SK-N-SH treated with all-trans-retinoic acid at 6 μM for 48 hours (cell line): ENCODE measurements at regions not wholly inside any gene's neighbourhood (a gene's known extent, or its start where the extent isn't known, plus 50 kb on each side); places are given as distances from the start of the nearest gene placed in this dataset.

Source experiments
- BACH2 ChIP-seq: fragments of 250-450 bp; sonication (Bioruptor Pico); IDR thresholded peaks from 2 replicates; pipeline ENCODE4 v1.9.0; 2021; ENCODE audit warnings: mild to moderate bottlenecking, borderline replicate concordance
- CREB5 ChIP-seq: fragments of 250-450 bp; sonication (Bioruptor Pico); IDR thresholded peaks from 2 replicates; pipeline ENCODE4 v1.5.1; 2020; ENCODE audit warnings: low read depth, mild to moderate bottlenecking, moderate library complexity
- PPARA ChIP-seq: fragments of 250-450 bp; sonication (Bioruptor Pico); IDR thresholded peaks from 2 replicates; pipeline ENCODE4 v1.5.0; 2020; ENCODE audit warnings: mild to moderate bottlenecking, borderline replicate concordance
- SNAI2 ChIP-seq: fragments of 250-450 bp; sonication (Bioruptor Pico); IDR thresholded peaks from 2 replicates; pipeline ENCODE4 v1.5.0; 2020; ENCODE audit warnings: mild to moderate bottlenecking, moderate library complexity
- TSHZ2 ChIP-seq: fragments of 250-450 bp; sonication (Bioruptor Pico); IDR thresholded peaks from 2 replicates; pipeline ENCODE4 v1.5.0; 2020; ENCODE audit warnings: mild to moderate bottlenecking, moderate library complexity
- ZFP3 ChIP-seq: fragments of 250-450 bp; sonication (Bioruptor Pico); IDR thresholded peaks from 2 replicates; pipeline ENCODE4 v1.5.0; 2020; ENCODE audit warnings: mild to moderate bottlenecking, moderate library complexity
- ZFP30 ChIP-seq: fragments of 450-650 bp; formaldehyde crosslinking; IDR thresholded peaks from 2 replicates; pipeline ENCODE4 v1.5.0; 2022; ENCODE audit warnings: mild to moderate bottlenecking, moderate library complexity

- TF ChIP-seq CREB5 (CRISPR knock-in tag) (no peak), ZFP3 (no peak), BACH2 (CRISPR knock-in tag) (no peak), TSHZ2 (CRISPR knock-in tag) (no peak), PPARA (no peak), SNAI2 (CRISPR knock-in tag) (no peak), ZFP30 (CRISPR knock-in tag) (no peak)
Observed at GRCh38 chr13:78402708-78403400, 200.5 kb downstream of the POU4F1 start.
